HCT116 (cell line): ENCODE measurements at regions not wholly inside any gene's neighbourhood (a gene's known extent, or its start where the extent isn't known, plus 50 kb on each side); places are given as distances from the start of the nearest gene placed in this dataset.

Experiments used
- ATAC-seq: fragments of 200-7000 bp; cut with Tn5 transposase; 2 replicates; pipeline ENCODE4 v1.9.1; 2020; ENCODE audit warnings: mild to moderate bottlenecking, moderate library complexity
- BruUV-seq: library from RNA; stranded (reverse); fragments of 400-500 nt; replicated peaks from 2 replicates; lab custom pipeline; 2021; lab: Mats Ljungman, UMichigan
- CTCF ChIA-PET: fragments of 300-600 bp; sonication (Branson Sonifier 250); formaldehyde crosslinking; loops from one replicate; lab custom pipeline; 2021; ENCODE audit warnings: antibody characterized with exemption; lab: Charles Lee
- POLR2A ChIA-PET: fragments of 300-600, 350-600 bp; sonication (Branson Sonifier 250); formaldehyde crosslinking; loops from one replicate; lab custom pipeline; 2021; ENCODE audit warnings: antibody characterized with exemption; lab: Charles Lee
- RAD21 ChIA-PET, 2 experiments: fragments of 300-600 bp; sonication (Branson Sonifier 250); formaldehyde crosslinking; loops; one replicate each; lab custom pipeline; 2023; ENCODE audit warnings: low total read pairs in 2 of 2; ENCODE audit not compliant: uncharacterized antibody in 2 of 2, unreplicated experiment in 2 of 2, low non-redundant PET in 1 of 2; lab: Charles Lee
- DNase-seq: peaks from one replicate; pipeline ENCODE4 v3.0.0-alpha.2; 2010; ENCODE audit warnings: low read depth, low spot score
- H2AFZ ChIP-seq: fragments of 200-600 bp; shearing (Covaris generic), sonication (generic); 2 replicates; pipeline ENCODE4 v1.6.1; 2017; ENCODE audit warnings: low read depth, mixed run types, mixed read lengths, antibody characterized with exemption, low read length; ENCODE audit not compliant: poor library complexity, severe bottlenecking
- H3K27ac ChIP-seq: 2 replicates; pipeline ENCODE4 v1.5.1; 2012; ENCODE audit warnings: low read depth, low read length
- H3K27me3 ChIP-seq: fragments of 200-600 bp; sonication (generic); 2 replicates; pipeline ENCODE4 v1.6.1; 2016; ENCODE audit warnings: mixed run types, low read length, mixed read lengths; ENCODE audit not compliant: insufficient read depth
- H3K36me3 ChIP-seq, 2 experiments: fragments of 200-500 bp in 1 of 2; fragments of 200-600 bp in 1 of 2; sonication (Bioruptor generic) in 1 of 2; sonication (generic) in 1 of 2; 2 replicates each; pipeline versions ENCODE4 v1.5.1 to v1.6.1; 2014 to 2016; ENCODE audit warnings: low read length in 2 of 2, inconsistent platforms in 1 of 2, mixed read lengths in 1 of 2, mixed run types in 1 of 2; ENCODE audit not compliant: insufficient read depth in 2 of 2, control insufficient read depth in 1 of 2
- H3K4me1 ChIP-seq, 2 experiments: fragments of 200-600 bp in 1 of 2; sonication (generic) in 1 of 2; 2 replicates each; pipeline versions ENCODE4 v1.5.1 to v1.6.1; 2012 to 2017; ENCODE audit warnings: low read length in 2 of 2, inconsistent platforms in 1 of 2, mild to moderate bottlenecking in 1 of 2, mixed read lengths in 1 of 2, mixed run types in 1 of 2, moderate library complexity in 1 of 2; ENCODE audit not compliant: insufficient read depth in 2 of 2, control insufficient read depth in 1 of 2
- H3K4me2 ChIP-seq: fragments of 200-600 bp; sonication (generic); 2 replicates; pipeline ENCODE4 v1.6.1; 2017; ENCODE audit warnings: mixed run types, low read length, mixed read lengths
- H3K4me3 ChIP-seq, 2 experiments: fragments of 200-600 bp in 1 of 2; sonication (generic) in 1 of 2; replicated peaks in 1 of 2; 2 replicates each; pipeline ENCODE4 v1.5.1; 2011 to 2016; ENCODE audit warnings: low read length in 2 of 2, control low read depth in 1 of 2, low read depth in 1 of 2, mild to moderate bottlenecking in 1 of 2, mixed read lengths in 1 of 2, mixed run types in 1 of 2
- H3K79me2 ChIP-seq: fragments of 200-600 bp; sonication (generic); 2 replicates; pipeline ENCODE4 v1.6.1; 2017; ENCODE audit warnings: mild to moderate bottlenecking, mixed run types, low read length, moderate library complexity, mixed read lengths; ENCODE audit not compliant: insufficient read depth
- H3K9ac ChIP-seq: fragments of 200-600 bp; sonication (generic); 2 replicates; pipeline ENCODE4 v1.6.1; 2016; ENCODE audit warnings: low read length, mixed read lengths
- H3K9me2 ChIP-seq: fragments of 200-600 bp; sonication (generic), shearing (Covaris generic); 2 replicates; pipeline ENCODE4 v1.6.1; 2017; ENCODE audit warnings: mixed run types, mild to moderate bottlenecking, moderate library complexity; ENCODE audit not compliant: insufficient read depth
- H3K9me3 ChIP-seq, 2 experiments: fragments of 200-500 bp in 1 of 2; fragments of 200-600 bp in 1 of 2; sonication (Bioruptor generic) in 1 of 2; sonication (generic) in 1 of 2; 2 replicates each; pipeline ENCODE4 v1.6.1; 2014 to 2017; ENCODE audit warnings: low read length in 2 of 2, mixed read lengths in 2 of 2, inconsistent platforms in 1 of 2, low read depth in 1 of 2, mild to moderate bottlenecking in 1 of 2, mixed run types in 1 of 2, moderate library complexity in 1 of 2; ENCODE audit not compliant: control insufficient read depth in 1 of 2, insufficient read depth in 1 of 2
- H4K20me1 ChIP-seq: fragments of 200-600 bp; sonication (generic), shearing (Covaris generic); 2 replicates; pipeline ENCODE4 v1.6.1; 2017; ENCODE audit warnings: mixed run types, mild to moderate bottlenecking, moderate library complexity; ENCODE audit not compliant: insufficient read depth
- CEBPB ChIP-seq: IDR thresholded peaks from 2 replicates; pipeline ENCODE4 v1.6.1; 2012; ENCODE audit warnings: low read depth
- EGR1 ChIP-seq: IDR thresholded peaks from 2 replicates; pipeline ENCODE4 v1.6.1; 2012; ENCODE audit warnings: low read depth
- EZH2 ChIP-seq: fragments of 200-600 bp; sonication (generic); IDR thresholded peaks from 2 replicates; pipeline ENCODE4 v1.6.1; 2017; ENCODE audit warnings: antibody characterized with exemption, mixed run types
- EZH2phosphoT487 ChIP-seq: fragments of 200-600 bp; IDR thresholded peaks from 2 replicates; pipeline ENCODE4 v1.6.1; 2018; ENCODE audit warnings: antibody characterized with exemption, borderline replicate concordance
- FOSL1 ChIP-seq: IDR thresholded peaks from 2 replicates; pipeline ENCODE4 v1.6.1; 2012; ENCODE audit warnings: low read depth
- JUND ChIP-seq: IDR thresholded peaks from 2 replicates; pipeline ENCODE4 v1.6.1; 2012
- POLR2A ChIP-seq: IDR thresholded peaks from 2 replicates; pipeline ENCODE4 v1.7.0; 2011; ENCODE audit warnings: borderline replicate concordance; ENCODE audit not compliant: insufficient read depth, insufficient read length; ENCODE audit errors: extremely low read depth
- POLR2AphosphoS5 ChIP-seq: IDR thresholded peaks from 2 replicates; pipeline ENCODE4 v1.6.1; 2011; ENCODE audit warnings: mild to moderate bottlenecking, low read depth, low read length, moderate library complexity
- SIN3A ChIP-seq: IDR thresholded peaks from 2 replicates; pipeline ENCODE4 v1.6.1; 2012; ENCODE audit warnings: low read depth
- SRF ChIP-seq: IDR thresholded peaks from 2 replicates; pipeline ENCODE4 v1.6.1; 2012; ENCODE audit warnings: low read depth
- TCF7L2 ChIP-seq: IDR thresholded peaks from 2 replicates; pipeline ENCODE4 v1.7.0; 2011; ENCODE audit warnings: borderline replicate concordance, inconsistent platforms; ENCODE audit not compliant: insufficient read depth, insufficient read length; ENCODE audit errors: extremely low read depth
- ZFX ChIP-seq: fragments of 450-650 bp; IDR thresholded peaks from 2 replicates; pipeline ENCODE4 v1.6.1; 2017
- ZNF274 ChIP-seq: fragments of 200-500 bp; sonication (Bioruptor generic); IDR thresholded peaks from 2 replicates; pipeline ENCODE4 v1.6.1; 2014; ENCODE audit warnings: mild to moderate bottlenecking, low read depth, low read length, inconsistent platforms
- intact Hi-C: fragments of 100-400 bp; cut with micrococcal nuclease; formaldehyde crosslinking; loops from 2 replicates; pipeline ENCODE4 v1.10.0; 2022
- TF ChIP-seq, protein P1 (sequence below), 3 experiments: fragments of 200-600 bp in 1 of 3; sonication (generic) in 1 of 3; IDR thresholded peaks in 2 of 3; conservative IDR thresholded peaks in 1 of 3; 2 replicates each; pipeline ENCODE4 v1.5.1; 2012 to 2017; ENCODE audit warnings: low read depth in 2 of 3, low read length in 2 of 3, antibody characterized with exemption in 1 of 3, borderline replicate concordance in 1 of 3, control low read depth in 1 of 3, mild to moderate bottlenecking in 1 of 3, mixed read lengths in 1 of 3, mixed run types in 1 of 3, moderate library complexity in 1 of 3; ENCODE audit not compliant: insufficient read depth in 1 of 3

GRCh38 chr10:64102916-64103315, 581.7 kb downstream of the REEP3 start:
- H4K20me1 ChIP-seq: no peaks in the 10 kb centered on the region
- no TSS peak for BruUV-seq

More at GRCh38 chr10:64102916-64103315, 581.7 kb downstream of the REEP3 start:
- intact Hi-C loops: no loop called here
- POLR2A ChIA-PET: no interaction called here
- Histone ChIP-seq H3K79me2 (no peaks in the 10 kb centered on the region), H3K36me3 (no peaks in the 10 kb centered on the region), H3K27me3 (no peaks in the 10 kb centered on the region), H2AFZ (no peak overlapping the region), H3K9ac (no peak overlapping the region), H3K4me3 (no peak overlapping the region), H3K9me2 (no peaks in the 10 kb centered on the region), H3K4me2 (no peak overlapping the region), H3K27ac (no peak overlapping the region), H3K4me1 (no peaks in the 10 kb centered on the region), H3K9me3 (no peaks in the 10 kb centered on the region)
- RAD21 ChIA-PET: no interaction called here
- no peak for TF ChIP-seq ZNF274
- TF ChIP-seq JUND: no peak
- TF ChIP-seq, protein P1, sequence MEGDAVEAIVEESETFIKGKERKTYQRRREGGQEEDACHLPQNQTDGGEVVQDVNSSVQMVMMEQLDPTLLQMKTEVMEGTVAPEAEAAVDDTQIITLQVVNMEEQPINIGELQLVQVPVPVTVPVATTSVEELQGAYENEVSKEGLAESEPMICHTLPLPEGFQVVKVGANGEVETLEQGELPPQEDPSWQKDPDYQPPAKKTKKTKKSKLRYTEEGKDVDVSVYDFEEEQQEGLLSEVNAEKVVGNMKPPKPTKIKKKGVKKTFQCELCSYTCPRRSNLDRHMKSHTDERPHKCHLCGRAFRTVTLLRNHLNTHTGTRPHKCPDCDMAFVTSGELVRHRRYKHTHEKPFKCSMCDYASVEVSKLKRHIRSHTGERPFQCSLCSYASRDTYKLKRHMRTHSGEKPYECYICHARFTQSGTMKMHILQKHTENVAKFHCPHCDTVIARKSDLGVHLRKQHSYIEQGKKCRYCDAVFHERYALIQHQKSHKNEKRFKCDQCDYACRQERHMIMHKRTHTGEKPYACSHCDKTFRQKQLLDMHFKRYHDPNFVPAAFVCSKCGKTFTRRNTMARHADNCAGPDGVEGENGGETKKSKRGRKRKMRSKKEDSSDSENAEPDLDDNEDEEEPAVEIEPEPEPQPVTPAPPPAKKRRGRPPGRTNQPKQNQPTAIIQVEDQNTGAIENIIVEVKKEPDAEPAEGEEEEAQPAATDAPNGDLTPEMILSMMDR (IDR thresholded peaks at IDR 0.05 in 2 of 3, conservative IDR thresholded peaks at IDR 0.05 in 1 of 3; ENCODE audit: borderline replicate concordance in 1 of 3, insufficient read depth in 1 of 3, low read depth in 2 of 3, low read length in 2 of 3): no peak
- TF ChIP-seq CEBPB: no peak
- no peak for TF ChIP-seq POLR2A
- no peak for TF ChIP-seq SIN3A
- no peak for TF ChIP-seq EZH2
- no peak for TF ChIP-seq SRF
- no peak for TF ChIP-seq POLR2AphosphoS5
- TF ChIP-seq EZH2phosphoT487: no peak
- TF ChIP-seq ZFX: no peak
- no peak for TF ChIP-seq TCF7L2
- no peak for TF ChIP-seq FOSL1
- TF ChIP-seq EGR1: no peak
- ATAC-seq: no peak
- DNase-seq: no peak
- CTCF ChIA-PET: no interaction called here
